Left lobe of liver (tissue), 2 donors: ENCODE measurements at regions not wholly inside any gene's neighbourhood (a gene's known extent, or its start where the extent isn't known, plus 50 kb on each side); places are given as distances from the start of the nearest gene placed in this dataset.
A peak's percentile ranks its signal among the peaks of the same experiment; 100 is the strongest.

Experiments
- ATAC-seq: fragments of 200-7000 bp; cut with Tn5 transposase; one replicate; pipeline ENCODE4 v1.9.1; 2020; ENCODE audit warnings: mild to moderate bottlenecking, moderate library complexity
- DNase-seq: peaks from one replicate; pipeline ENCODE4 v3.0.0-alpha.2; 2020; ENCODE audit warnings: low spot score
- donor health status: DM: no; HTN: no; CAD: no; lungs with moderate emphysema.
- donor health status: DM: no; HTN: yes; CAD: no.

DNA sequence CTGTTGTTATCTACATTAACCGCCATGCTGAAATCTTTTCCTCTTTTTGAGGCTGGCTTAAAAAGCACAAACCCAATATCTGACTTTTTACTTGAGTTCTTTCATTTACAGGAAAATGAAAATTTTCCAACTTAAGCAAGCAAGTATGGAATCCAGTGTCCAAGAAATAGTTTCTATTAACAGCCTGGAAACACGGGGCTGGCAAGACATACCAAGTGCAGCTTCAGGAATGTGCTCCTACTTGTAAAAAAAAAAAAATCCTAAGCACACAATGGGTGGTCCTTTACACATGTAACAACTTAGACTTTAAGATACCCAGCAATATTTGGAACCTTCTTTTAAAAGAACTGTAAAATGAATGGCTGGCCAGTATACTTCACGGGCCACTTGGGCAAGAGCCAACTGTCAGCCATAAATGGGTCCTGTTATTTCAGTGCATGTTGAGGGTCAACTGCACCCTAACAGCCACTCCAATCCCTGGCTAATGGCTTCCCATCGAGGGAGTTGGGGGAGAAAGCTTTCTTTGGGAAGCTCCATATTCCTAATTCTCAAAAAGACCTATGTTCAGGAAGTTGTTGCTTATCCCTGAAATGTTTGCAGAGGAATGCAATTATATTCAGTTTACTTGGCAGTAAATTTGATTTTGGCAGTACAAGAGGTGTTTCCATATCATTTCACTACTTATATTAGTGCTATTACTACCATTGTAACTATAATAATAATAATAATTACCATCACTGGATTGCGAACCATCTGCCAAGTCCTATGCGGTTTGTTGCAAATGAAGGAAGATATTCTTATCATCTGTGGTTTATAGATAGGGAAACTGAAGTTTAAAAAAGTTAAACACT, 236.4 kb upstream of the TMEM72 start:
- DNase-seq (no peak), ATAC-seq (no peak)

DNA sequence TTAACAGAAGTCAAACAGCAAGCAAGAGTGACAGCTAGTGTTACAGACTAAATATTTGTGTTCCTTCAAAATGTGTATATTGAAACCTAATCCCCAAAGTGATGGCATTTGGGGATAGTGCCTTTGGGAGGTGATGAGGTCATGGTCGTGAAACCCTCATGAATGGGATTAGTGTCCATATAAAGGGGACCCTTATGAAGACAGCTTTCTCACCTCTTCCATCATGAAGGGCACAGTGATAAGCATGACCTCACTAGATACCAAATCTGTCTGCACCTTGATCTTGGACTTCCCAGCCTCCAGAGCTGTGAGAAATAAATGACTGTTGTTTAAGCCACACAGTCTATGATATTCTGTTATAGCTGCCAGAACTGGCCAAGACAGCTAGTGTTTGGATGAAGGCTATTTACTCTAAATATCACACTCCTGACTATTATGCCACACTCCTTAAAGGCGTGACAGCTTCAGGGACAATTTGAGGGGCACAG, 235.7 kb upstream of the TMEM72 start:
- DNase-seq (no peak), ATAC-seq (no peak)

DNA sequence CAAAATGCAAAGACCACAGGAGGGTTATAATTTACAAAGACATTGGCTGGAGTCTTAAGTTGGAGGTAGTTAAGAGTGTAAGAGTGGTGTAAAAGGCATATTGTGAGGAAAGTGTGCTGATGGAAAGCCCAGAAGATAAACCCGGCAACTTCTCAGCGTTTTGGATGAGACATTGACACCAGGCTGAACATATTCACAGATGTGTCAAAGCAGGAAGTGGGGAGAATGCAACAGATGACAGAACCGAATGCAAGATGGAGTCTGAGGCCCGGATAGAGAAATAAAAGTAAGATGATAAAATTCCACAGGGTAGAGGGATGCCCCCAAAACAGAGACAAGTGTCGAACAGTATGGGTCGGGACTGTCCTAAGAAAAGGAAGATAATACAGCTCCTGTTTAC, 230.4 kb upstream of the TMEM72 start:
- DNase-seq (no peak), ATAC-seq (no peak)

DNA sequence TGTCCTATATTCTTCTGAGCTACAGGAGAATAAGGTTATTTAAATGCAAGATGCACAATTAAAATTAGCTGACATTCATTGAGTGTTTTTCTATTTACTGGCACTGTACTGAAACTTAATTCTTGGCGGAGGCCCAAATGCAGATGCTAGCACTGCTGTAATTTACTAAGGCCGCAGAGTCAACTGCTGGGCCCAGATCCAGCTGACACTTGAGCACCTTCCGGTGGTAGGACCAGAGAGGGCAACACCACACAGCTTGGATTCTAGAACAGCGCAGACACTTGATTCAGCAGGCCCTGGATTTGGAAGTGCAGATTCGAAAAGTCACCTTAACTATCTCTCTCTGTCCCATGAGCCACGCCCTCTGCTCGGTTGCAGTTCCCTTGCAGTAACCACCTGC, 228.6 kb upstream of the TMEM72 start:
- ATAC-seq (no peak), DNase-seq (no peak)

DNA sequence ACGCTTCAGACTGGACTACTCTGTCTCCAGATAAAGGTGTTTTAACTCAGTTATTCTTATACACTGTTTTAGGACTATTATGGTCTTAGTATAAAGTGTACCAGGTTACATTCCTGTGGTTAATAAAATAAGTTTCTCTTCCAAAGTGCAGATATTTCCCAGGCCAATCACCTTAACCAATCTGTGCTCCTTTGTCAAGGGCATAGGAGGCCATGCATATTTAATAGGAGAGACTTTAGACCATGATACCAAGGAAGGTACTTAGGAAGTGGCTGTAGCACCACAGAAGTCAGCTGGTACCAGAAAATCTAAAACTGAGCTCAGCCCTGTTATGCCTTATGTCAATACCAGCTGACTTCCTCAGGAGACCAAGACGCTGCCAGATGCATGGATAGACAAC, 226.5 kb upstream of the TMEM72 start:
- ATAC-seq, result no peak
- DNase-seq, result no peak

DNA sequence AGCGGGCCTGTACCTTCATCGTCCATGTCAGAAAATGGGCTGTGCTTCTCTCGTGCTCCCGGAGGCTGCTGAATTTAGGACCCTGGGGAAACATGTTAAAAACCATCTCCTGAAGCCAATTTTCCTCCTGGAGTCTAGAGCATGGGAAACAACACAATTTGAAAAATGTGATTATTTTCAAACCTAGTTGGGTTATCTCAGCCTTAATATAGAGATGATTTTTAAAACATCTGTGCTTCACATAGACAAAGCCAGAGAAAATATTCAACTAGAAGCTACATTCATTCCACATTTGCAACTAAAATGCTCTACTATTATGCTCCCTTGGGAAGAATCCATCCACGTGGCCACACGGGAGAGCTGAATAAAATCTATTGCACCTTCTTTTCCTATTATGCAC, 225.9 kb upstream of the TMEM72 start:
- ATAC-seq (no peak), DNase-seq (no peak)

DNA sequence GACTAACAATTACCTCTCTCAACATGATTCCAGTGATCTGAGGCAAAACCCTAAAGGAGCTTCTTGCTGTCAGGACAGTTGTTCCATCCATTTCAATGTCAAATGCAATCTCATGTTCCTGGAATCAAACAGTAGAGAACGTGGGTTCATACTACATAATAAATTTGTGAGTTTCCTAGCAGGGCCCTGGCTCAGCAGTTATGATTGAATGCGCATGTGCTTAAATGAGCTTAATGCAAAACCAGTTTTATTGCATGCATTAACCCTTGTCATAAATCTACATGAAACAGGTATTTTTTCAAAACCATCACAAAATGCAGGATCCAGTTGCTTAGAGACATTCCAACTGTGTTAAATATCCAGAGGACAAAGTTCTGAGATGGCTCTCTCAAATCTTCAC, 225.4 kb upstream of the TMEM72 start:
- no peak for DNase-seq
- no peak for ATAC-seq

DNA sequence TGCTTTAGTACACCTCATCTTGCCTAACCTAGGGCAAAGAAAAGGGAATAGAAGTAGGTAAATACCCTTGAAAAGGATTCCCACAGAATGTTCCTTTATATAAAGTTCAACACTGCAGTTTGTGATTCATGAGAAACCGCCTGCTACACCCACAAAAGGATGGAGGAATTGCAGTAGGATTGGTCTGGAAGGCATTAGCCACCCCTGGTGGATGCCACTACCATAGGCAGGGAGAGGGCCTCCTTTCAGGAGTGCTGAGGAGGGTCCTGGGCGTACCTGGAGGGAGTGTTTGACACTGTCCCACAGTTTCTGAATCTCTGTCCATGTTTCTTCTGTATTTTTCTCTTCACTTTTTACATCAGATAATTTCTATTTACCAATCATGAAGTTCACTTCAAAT, 221.8 kb upstream of the TMEM72 start:
- no peak for ATAC-seq
- DNase-seq, result no peak

DNA sequence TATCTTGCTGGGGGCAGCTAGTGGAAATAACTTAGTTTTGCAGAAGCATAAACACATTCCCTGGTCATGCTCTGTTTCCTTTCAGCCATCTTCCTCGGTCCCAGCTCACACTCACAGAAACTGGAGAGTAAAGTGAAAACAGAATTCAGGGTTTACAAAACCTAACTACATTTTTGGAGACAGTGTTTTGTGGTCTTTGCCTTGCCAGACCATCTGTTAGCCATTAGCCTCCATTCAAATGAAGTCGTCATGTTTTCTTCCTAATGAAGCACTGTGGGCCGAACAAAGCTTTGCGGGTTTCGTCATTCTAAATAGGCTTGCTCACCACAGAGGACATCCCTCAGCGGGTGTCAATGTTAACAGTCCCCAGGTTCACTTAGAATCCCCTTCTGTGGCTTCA, 214.6 kb upstream of the TMEM72 start:
- ATAC-seq (no peak), DNase-seq (no peak)

DNA sequence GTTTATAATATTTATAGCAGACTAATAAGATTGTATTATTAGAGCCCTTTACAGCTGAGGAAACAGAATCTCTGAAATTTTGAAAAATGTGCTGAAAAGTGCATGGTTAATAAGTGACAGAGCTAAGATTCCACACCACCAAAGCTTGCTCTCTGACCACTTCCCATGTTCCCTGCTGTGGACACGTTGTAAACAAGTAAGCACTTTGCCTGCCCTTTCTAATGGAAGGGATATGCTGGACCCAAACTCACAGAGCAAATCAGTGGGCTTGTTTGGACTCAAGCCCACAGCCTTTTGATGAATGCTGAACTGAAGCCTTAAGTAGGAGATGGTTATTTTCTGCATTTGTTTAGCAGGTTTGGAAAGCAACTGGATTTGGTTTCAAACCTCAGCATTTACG, 214.0 kb upstream of the TMEM72 start:
- DNase-seq, result no peak
- peak; percentile 57 for ATAC-seq

DNA sequence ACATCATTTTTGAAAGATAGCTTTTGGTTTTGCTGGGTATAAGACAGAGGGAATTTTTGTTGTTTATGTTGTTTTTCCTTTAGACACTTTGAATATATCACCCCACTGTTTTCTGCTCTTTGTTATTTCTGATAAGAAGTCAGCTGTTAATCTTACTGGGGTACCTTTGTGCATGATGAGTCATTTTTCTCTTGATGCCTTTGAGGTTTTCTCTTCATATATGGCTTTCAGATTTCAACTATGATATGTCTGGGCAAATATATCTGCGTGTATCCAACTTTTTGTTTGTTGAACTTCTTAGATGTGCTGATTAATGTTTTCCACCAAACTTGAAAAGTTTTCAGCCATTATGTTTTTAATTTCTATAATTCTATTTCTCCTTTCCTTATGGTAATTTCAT, 208.6 kb upstream of the TMEM72 start:
- ATAC-seq, result no peak
- DNase-seq, result no peak

DNA sequence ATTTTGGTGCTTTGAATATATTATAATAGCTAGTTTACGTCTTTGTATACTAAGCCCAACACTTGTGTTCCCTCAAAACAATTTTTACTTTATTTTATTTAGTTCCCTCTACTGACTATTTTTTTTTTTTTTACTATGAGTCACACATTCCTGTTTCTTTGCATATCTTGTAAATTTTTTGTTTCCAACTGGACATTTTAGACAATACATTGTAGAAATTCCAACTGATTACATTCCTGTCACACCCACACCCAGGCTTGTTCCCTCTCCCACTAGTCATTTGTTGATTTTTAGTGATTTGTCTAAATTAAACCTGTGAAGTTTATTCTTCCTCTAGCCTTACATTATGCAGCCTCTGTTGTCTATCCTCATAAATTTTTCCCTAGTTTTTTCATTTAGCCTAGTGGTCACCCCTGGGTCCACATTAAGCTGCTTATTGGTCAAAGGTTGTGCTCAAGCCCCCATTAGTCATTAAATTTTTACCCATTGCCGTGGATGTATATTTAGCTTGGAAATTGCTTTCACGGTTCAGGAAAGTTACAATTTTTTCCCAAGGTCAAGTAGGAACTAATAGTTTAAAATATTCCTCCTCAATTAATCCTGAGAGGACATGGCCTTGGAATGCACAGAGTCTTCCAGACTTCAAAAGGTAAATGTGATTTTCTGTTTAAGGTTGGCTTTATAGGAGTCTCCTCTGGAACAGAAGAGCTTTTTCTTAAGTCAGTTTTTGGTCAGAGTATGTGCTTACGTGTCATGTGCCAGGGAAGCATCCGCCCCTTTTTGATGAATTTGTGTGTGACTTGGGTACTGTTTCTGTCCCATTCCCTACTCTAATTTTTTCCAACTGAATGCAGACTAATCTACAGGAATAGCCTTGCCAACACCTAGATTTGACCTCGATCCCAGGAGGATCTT, 207.6 kb upstream of the TMEM72 start:
- DNase-seq, result no peak
- ATAC-seq, result no peak

DNA sequence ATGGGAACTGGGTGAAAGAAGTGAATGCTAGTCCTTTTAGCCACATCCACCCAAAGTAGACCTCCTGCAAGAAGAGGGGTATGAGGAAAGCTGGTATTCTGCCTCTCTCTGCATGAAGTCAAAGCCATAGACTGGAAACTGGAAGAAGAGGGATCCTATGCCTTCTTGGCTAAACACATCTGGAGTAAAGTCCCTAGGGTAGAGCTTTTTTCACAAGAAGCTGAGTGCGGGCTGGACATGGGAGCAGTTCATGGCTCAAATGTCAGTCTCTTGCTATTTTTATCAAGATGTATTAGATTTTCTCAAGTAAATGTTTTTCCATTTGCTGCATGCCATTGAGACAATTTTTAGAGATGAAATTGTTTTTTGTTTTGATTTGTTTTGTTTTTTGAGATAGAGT, 206.5 kb upstream of the TMEM72 start:
- DNase-seq (no peak), ATAC-seq (no peak)

DNA sequence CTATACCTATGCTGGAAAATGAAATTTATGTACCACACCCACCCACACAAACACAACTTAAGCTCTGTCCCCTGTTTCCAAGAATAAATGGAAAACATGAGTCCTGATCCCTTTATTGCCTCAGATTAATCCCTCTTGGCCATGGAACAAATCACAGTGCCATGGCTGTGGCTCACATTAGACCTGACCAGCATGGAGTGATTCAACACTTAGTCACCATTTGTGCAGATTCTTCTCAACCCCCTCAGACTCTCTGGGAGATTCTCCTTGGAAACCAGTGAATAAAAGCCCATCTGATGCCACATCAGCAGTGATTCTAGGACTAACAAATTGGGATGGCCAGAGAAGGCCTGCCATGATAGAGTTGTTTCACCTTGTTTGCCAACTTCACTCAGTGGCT, 204.4 kb upstream of the TMEM72 start:
- DNase-seq (no peak), ATAC-seq (no peak)

DNA sequence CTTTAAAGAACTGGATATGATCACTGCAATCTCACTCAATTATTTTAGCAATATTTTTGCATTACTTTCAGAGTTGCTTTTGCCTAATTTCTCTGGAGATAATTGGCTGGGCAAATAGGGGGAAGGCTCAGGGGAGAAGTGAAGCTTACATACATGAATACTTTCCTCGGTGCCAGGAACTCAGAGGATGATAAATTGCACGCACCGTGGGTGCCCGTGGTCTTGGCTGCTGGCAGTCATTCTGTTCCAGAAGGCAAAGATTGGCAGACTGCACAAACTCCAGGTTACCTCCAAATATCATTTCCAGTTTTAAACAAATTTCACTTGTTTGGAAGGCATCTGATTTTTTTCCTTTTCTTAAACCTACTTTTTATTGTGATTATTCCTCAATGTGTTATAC, 197.8 kb upstream of the TMEM72 start:
- ATAC-seq, result no peak
- no peak for DNase-seq

DNA sequence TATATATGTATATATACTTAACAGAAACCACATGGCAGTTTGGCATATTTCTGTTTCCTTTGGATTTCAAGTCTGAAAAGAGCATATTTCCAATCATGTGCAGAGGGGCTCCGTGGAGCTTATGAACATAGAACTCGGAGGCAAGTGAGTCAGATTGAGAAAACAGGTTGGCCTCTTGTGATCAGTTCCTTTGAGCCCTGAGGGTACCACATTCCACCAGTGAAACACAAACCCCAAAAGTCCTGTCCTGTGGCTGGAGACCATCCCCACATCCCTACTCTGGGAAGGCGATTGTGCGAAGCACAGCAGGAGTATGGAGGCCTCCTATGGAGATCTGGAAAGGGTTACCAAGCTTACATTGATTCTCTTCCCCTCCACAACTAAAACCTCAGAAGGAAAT, 196.7 kb upstream of the TMEM72 start:
- no peak for DNase-seq
- no peak for ATAC-seq

DNA sequence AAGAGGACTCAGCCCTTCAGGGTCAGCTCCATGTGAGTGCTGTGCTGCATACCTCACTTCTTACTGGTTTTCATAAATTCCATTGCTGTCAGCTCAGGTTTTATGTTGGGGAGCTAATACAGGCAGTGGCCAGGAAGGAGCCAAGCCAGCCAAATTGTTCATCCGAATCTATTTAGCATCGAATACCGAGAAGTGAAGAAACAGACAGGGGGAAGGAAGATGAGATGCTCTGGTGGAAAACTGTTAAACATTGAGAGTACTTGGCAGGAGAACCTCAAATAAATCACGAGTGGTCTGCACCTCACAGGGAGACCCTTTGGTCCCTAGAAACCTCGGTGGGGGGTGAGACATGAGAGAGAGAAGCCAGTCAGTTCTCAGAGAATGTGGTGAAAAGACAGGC, 196.0 kb upstream of the TMEM72 start:
- no peak for DNase-seq
- ATAC-seq, result no peak

DNA sequence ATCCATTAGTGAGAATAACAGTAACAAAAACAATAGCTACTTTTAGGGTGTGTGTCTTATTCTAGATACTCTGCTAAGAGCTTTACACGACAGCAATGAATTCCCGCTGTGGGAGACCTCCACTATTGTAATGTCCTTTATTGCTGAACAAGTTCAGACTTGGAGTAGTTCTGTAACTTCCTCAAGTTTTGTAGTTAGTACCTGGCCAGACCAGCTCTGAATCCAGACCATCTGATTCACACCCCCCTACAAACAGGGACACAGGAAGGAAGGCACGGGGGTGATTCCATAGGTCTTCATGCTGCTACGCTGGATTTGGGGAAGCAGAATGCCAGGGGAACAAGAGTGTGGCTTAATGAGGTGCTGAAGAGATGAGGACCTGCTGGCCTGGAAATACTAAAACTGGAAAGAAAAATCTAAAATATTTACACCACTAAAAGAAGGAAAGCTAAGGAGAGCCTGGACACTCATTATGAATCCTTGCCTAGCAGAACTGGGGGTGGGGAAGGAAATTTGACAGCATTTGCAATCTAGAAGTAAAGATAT, 194.6 kb upstream of the TMEM72 start:
- no peak for DNase-seq
- ATAC-seq, result no peak

DNA sequence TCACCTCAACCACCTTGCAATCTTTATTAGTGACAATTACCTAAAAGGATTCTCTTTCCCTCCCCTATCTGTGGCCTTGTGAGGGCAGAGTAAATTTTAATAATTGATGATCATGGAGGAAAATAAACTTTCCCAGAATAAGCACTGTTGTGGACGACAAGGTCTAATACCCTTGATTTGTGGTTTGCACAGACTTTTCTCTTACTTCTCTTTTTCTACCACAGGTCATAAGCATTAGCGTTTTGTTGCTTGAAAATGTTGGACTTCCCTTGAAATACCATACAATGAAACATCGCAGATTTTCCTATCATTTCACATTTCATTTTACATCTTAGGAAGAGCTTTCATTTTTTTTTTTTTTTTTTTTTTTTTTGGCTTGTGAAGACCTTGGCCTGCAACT, 188.1 kb upstream of the TMEM72 start:
- DNase-seq (no peak), ATAC-seq (no peak)

DNA sequence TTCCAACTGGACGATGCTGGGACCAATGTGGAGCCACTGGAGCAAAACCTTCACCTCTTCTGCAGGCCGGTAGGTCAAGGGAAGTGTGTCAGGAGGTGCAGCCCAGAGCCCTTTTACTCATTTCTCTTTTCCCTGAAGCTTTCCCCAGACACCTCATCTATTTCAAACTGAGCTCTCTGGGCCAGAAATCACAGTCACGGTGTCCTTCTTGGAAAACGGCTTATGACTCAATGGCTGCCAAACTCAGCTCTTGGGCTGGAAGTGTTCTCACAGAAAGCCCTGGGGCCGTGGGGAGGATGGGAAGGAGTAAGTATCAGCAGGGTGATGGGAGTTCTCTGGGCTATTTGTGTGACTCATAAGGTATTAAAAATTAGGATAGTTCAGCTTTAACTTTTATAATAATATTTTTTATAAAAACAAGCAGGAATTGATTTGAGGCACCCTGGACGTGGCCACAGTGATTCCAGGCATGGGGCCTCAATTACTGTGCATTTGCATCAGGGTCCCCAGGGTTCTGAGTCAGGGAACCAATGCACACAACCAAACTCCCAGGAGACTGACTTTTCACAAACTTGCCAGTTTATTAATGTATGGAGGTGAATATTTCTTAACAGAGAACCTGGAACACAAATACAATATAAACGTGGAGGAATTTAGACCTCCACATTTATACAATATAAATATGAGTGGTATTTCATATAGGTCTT, 187.4 kb upstream of the TMEM72 start:
- DNase-seq, result no peak
- ATAC-seq, result no peak
